ENCODE measurements at regions not wholly inside any gene's neighbourhood (a gene's known extent, or its start where the extent isn't known, plus 50 kb on each side); places are given as distances from the start of the nearest gene placed in this dataset.

DNA sequence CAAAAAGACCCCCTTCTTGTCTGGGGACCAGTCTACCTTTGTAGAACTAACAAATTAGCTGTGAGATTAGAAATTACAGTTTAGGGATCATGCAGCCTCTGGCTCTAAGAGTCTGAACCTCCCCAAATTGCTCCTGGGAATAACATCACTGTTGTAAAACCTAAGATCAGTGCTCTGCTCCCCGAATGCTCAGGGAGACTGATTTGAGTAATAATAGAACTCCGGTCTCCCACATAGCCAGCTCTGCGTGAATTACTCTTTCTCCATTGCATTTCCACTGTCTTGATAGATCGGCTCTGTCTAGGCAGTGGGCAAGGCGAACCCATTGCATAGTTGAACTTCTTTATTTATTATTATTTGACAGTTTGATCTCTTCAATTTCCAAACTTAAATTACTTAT, 160.8 kb upstream of the VCX3A start:
- H3K27me3 ChIP-seq (ENCODE audit: control insufficient read depth, insufficient read depth, low read length) = no peaks in the 10 kb centered on the region
- peak overlapping the region; percentile 78 for H3K27ac ChIP-seq (ENCODE audit: low read depth, low read length)
- H3K36me3 ChIP-seq (ENCODE audit: control insufficient read depth, insufficient read depth, low read length) = no peaks in the 10 kb centered on the region
- H3K4me1 ChIP-seq (ENCODE audit: control insufficient read depth, insufficient read depth, low read length) = peaks cover 46% of the 10 kb centered on the region
- H3K9ac ChIP-seq (ENCODE audit: low read depth, low read length) = no peak overlapping the region
- H3K9me3 ChIP-seq (ENCODE audit: control insufficient read depth, insufficient read depth, low read length) = 0 out of 2 replicates have a peak, but pooled peaks cover 3% of the 10 kb centered on the region
- no peak overlapping the region for H3K4me3 ChIP-seq (ENCODE audit: low read depth, low read length)

DNA sequence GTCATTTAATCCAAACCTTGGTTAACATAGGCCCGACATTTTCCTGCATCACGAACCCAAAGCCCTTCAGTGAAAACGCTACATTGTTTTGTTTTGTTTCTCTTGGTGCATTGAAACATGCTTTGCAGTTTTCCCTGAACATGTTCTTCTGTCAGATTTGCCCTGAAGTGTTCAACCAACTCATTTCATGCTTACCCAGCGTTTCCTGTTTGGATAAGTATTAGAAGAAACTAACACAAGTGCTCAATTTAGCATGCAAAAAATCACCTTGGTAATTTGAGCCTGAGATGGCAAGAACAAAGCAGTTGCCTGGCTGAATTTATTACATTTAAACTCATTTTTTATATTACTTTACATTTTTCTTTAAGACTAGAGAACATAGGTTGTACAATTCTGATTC, 160.1 kb upstream of the VCX3A start:
- Histone ChIP-seq H3K9ac (ENCODE audit: low read depth, low read length) (peak overlapping the region; percentile 18; the same call in 1 of the 2 replicates), H3K9me3 (ENCODE audit: control insufficient read depth, insufficient read depth, low read length) (0 out of 2 replicates have a peak, but pooled peaks cover 3% of the 10 kb centered on the region), H3K36me3 (ENCODE audit: control insufficient read depth, insufficient read depth, low read length) (no peaks in the 10 kb centered on the region), H3K4me3 (ENCODE audit: low read depth, low read length) (no peak overlapping the region), H3K27me3 (ENCODE audit: control insufficient read depth, insufficient read depth, low read length) (no peaks in the 10 kb centered on the region), H3K27ac (ENCODE audit: low read depth, low read length) (peak overlapping the region; percentile 78), H3K4me1 (ENCODE audit: control insufficient read depth, insufficient read depth, low read length) (peaks cover 46% of the 10 kb centered on the region)

DNA sequence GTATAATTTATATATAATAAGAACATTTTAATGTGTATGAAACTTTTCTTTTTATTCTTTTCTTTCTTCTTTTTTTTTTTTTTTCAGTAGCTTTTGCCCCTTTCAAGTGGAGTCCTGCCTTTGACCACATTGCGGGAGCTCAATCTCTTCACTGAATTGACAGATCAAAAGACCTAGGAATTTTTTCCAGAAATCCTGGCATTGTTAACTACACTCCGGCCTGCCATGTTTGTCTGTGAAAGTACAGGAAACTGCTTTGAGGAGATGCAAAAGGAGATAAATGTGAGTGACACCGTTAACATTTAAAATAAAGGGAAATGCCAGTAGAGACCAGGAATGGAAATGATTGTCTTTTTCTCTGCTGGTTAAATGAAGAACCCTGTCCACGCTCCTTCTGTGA, 159.3 kb upstream of the VCX3A start:
- Histone ChIP-seq H3K36me3 (ENCODE audit: control insufficient read depth, insufficient read depth, low read length) (no peaks in the 10 kb centered on the region), H3K4me3 (ENCODE audit: low read depth, low read length) (no peak overlapping the region), H3K9ac (ENCODE audit: low read depth, low read length) (no peak overlapping the region), H3K27ac (ENCODE audit: low read depth, low read length) (peak overlapping the region; percentile 78), H3K27me3 (ENCODE audit: control insufficient read depth, insufficient read depth, low read length) (no peaks in the 10 kb centered on the region), H3K9me3 (ENCODE audit: control insufficient read depth, insufficient read depth, low read length) (0 out of 2 replicates have a peak, but pooled peaks cover 3% of the 10 kb centered on the region), H3K4me1 (ENCODE audit: control insufficient read depth, insufficient read depth, low read length) (peaks cover 46% of the 10 kb centered on the region)

DNA sequence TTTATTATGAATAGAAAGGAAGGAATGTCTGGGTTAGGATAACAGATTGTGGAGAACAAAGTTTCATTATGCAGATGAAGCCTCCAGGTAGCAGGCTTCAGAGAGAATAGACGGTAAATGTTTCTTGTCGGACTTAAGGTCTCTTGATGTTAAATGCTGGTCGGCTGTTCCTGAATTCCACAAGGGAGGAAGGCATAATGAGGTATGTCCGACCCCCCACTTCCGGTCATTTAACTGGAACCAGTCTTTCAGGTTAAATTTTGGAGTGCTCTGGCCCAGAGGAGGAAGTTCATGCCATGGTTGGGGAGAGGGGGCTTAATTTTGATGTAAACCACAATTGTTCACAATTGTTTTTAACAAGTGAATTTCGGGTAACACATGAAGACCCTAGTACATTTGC, 158.1 kb upstream of the VCX3A start:
- Histone ChIP-seq H3K36me3 (ENCODE audit: control insufficient read depth, insufficient read depth, low read length) (no peaks in the 10 kb centered on the region), H3K9me3 (ENCODE audit: control insufficient read depth, insufficient read depth, low read length) (0 out of 2 replicates have a peak, but pooled peaks cover 3% of the 10 kb centered on the region), H3K4me1 (ENCODE audit: control insufficient read depth, insufficient read depth, low read length) (peaks cover 46% of the 10 kb centered on the region), H3K4me3 (ENCODE audit: low read depth, low read length) (no peak overlapping the region), H3K27me3 (ENCODE audit: control insufficient read depth, insufficient read depth, low read length) (no peaks in the 10 kb centered on the region), H3K9ac (ENCODE audit: low read depth, low read length) (no peak overlapping the region), H3K27ac (ENCODE audit: low read depth, low read length) (no peak overlapping the region)

DNA sequence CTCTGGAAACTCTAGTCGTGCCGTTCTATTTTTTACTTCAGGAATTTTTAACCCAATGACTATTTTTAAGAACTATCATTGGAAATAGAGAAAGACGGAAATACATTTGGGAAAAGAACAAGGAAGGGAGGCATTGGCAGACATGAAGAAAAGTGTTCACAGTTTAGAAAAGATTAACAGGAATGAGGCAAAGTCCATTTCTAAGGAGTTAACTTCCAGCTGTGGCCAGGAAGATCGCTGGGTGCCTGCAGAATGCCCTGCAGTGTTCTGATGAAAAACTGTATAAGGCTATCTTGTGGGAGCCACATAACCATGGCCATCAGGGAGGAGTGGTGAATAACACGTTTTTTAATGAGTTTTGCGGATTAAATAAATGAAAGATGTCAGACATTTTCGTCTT, 150.6 kb upstream of the VCX3A start:
- H3K36me3 ChIP-seq (ENCODE audit: control insufficient read depth, insufficient read depth, low read length) = no peaks in the 10 kb centered on the region
- no peak overlapping the region for H3K9ac ChIP-seq (ENCODE audit: low read depth, low read length)
- no peak overlapping the region for H3K27ac ChIP-seq (ENCODE audit: low read depth, low read length)
- H3K4me3 ChIP-seq (ENCODE audit: low read depth, low read length) = no peak overlapping the region
- no peaks in the 10 kb centered on the region for H3K27me3 ChIP-seq (ENCODE audit: control insufficient read depth, insufficient read depth, low read length)
- H3K9me3 ChIP-seq (ENCODE audit: control insufficient read depth, insufficient read depth, low read length) = 0 out of 2 replicates have a peak, but pooled peaks cover 2% of the 10 kb centered on the region
- peaks cover 7% of the 10 kb centered on the region for H3K4me1 ChIP-seq (ENCODE audit: control insufficient read depth, insufficient read depth, low read length)

DNA sequence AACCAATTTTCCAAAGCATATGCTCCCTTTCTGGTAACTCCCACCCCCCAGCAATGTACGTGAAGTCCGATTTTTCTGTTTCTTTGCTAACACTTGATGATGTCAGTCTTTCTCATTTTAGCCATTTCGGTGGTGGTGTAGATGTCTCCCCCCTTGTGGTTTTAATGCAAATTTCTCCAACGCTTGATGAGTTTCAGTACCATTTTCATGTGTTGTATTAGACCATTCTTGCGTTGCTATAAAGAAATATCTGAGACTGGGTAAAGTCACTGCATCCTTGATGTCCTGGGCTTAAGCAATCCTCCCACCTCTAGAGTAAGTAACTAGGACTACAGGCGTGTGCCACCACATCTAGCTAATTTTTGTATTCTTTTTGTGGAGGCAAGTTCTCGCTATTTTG, 148.4 kb upstream of the VCX3A start:
- H3K4me1 ChIP-seq (ENCODE audit: control insufficient read depth, insufficient read depth, low read length) = peaks cover 7% of the 10 kb centered on the region
- no peak overlapping the region for H3K27ac ChIP-seq (ENCODE audit: low read depth, low read length)

DNA sequence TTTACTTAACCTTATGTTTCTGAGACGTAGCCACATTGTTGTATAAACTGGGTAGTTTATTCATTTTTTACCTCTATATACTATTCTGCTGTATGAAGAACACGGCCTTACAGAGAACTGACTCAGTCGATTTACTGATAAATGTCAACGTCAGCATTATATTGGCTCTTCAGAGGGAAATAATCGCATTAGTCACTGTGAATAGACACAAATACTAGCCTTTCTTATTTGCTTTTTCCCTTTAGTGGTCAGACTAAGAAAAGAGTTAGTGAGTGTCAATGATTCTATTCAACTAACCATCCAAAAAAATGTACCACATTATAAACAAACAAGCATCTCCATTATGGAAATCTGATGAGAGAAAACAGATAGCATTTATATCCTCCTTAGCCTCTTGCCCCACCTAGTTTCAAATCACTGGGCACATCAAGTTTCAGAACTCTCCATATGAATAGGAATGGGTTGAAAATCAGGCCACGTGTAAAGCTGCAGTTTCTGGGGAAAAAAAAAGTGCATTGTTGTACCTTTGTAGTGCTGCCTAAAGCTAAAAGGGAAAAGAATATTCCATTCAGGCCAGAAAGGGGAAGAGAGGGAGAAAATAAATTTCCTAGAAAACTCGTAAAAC, 146.7 kb upstream of the VCX3A start:
- Histone ChIP-seq H3K36me3 (ENCODE audit: control insufficient read depth, insufficient read depth, low read length) (no peaks in the 10 kb centered on the region), H3K4me1 (ENCODE audit: control insufficient read depth, insufficient read depth, low read length) (peaks cover 7% of the 10 kb centered on the region), H3K9ac (ENCODE audit: low read depth, low read length) (no peak overlapping the region), H3K9me3 (ENCODE audit: control insufficient read depth, insufficient read depth, low read length) (0 out of 2 replicates have a peak, but pooled peaks cover 2% of the 10 kb centered on the region), H3K4me3 (ENCODE audit: low read depth, low read length) (no peak overlapping the region), H3K27me3 (ENCODE audit: control insufficient read depth, insufficient read depth, low read length) (no peaks in the 10 kb centered on the region), H3K27ac (ENCODE audit: low read depth, low read length) (no peak overlapping the region)

More for the DNA sequence above, 148.4 kb upstream of the VCX3A start:
- H3K4me3 ChIP-seq (ENCODE audit: low read depth, low read length) = no peak overlapping the region
- no peaks in the 10 kb centered on the region for H3K36me3 ChIP-seq (ENCODE audit: control insufficient read depth, insufficient read depth, low read length)
- H3K9ac ChIP-seq (ENCODE audit: low read depth, low read length) = no peak overlapping the region
- no peaks in the 10 kb centered on the region for H3K27me3 ChIP-seq (ENCODE audit: control insufficient read depth, insufficient read depth, low read length)
- H3K9me3 ChIP-seq (ENCODE audit: control insufficient read depth, insufficient read depth, low read length) = 0 out of 2 replicates have a peak, but pooled peaks cover 2% of the 10 kb centered on the region

DNA sequence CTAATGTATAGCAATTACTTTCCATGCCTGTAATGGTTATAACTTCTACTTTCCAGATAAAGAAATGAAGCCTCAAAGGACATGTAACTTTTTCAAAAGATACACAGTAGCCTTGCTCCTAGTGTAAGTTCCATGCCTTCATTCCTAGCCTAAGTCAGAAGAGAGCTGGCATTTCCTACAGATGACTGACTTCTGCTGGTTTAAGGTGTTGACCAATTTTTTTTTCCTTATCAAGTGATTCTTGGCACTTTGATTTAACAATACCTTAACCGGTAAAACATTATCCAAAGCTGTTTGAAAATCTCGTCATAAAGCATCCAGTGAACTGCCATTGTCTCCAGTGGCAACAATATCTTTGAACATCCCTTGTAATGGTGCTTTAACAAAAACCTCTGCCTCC, 145.1 kb upstream of the VCX3A start:
- H3K9me3 ChIP-seq (ENCODE audit: control insufficient read depth, insufficient read depth, low read length) = 0 out of 2 replicates have a peak, but pooled peaks cover 2% of the 10 kb centered on the region
- H3K27me3 ChIP-seq (ENCODE audit: control insufficient read depth, insufficient read depth, low read length) = no peaks in the 10 kb centered on the region
- no peak overlapping the region for H3K9ac ChIP-seq (ENCODE audit: low read depth, low read length)
- H3K36me3 ChIP-seq (ENCODE audit: control insufficient read depth, insufficient read depth, low read length) = no peaks in the 10 kb centered on the region
- no peak overlapping the region for H3K27ac ChIP-seq (ENCODE audit: low read depth, low read length)
- H3K4me1 ChIP-seq (ENCODE audit: control insufficient read depth, insufficient read depth, low read length) = peaks cover 7% of the 10 kb centered on the region
- no peak overlapping the region for H3K4me3 ChIP-seq (ENCODE audit: low read depth, low read length)

DNA sequence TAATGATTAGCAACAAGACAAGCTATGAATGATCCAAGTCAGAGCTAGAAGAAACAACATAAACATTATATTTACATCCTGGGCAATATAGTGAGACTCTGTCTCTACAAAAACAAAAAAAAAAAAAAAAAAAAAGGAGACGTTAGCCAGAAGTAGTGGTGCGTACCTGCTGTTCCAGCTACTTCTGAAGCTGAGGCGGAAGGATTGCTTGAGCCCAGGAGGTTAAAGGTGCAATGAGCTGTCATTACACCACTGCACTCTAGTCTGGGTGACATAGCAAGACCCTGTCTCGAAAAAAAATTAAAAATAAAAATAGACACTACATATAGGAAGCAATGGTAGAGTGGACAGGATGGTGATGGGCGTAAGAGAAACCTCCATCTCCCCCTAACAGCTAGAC, 144.6 kb upstream of the VCX3A start:
- Histone ChIP-seq H3K27ac (ENCODE audit: low read depth, low read length) (no peak overlapping the region), H3K9me3 (ENCODE audit: control insufficient read depth, insufficient read depth, low read length) (0 out of 2 replicates have a peak, but pooled peaks cover 2% of the 10 kb centered on the region), H3K27me3 (ENCODE audit: control insufficient read depth, insufficient read depth, low read length) (no peaks in the 10 kb centered on the region), H3K4me1 (ENCODE audit: control insufficient read depth, insufficient read depth, low read length) (peaks cover 7% of the 10 kb centered on the region), H3K36me3 (ENCODE audit: control insufficient read depth, insufficient read depth, low read length) (no peaks in the 10 kb centered on the region), H3K4me3 (ENCODE audit: low read depth, low read length) (no peak overlapping the region), H3K9ac (ENCODE audit: low read depth, low read length) (no peak overlapping the region)

DNA sequence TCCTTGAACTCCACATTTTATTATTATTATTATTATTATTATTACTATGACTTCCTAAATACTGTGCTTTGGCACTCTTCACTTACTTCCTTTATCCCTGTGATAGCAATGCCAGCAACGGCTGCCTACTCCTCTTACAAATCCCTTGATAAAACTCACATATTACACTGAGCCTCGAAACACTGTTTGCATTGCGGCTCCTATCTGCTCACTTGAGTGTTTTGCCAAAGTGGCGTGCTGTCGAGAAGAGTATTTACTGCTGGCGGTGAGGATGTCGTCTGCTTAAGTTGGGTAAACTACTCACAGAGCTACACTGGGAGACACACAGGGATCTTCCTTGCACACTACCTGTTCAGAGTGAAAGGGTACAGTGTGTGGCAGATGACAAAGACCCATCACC, 143.4 kb upstream of the VCX3A start:
- Histone ChIP-seq H3K27me3 (ENCODE audit: control insufficient read depth, insufficient read depth, low read length) (no peaks in the 10 kb centered on the region), H3K27ac (ENCODE audit: low read depth, low read length) (no peak overlapping the region), H3K36me3 (ENCODE audit: control insufficient read depth, insufficient read depth, low read length) (no peaks in the 10 kb centered on the region), H3K9me3 (ENCODE audit: control insufficient read depth, insufficient read depth, low read length) (0 out of 2 replicates have a peak, but pooled peaks cover 2% of the 10 kb centered on the region), H3K9ac (ENCODE audit: low read depth, low read length) (no peak overlapping the region), H3K4me3 (ENCODE audit: low read depth, low read length) (no peak overlapping the region), H3K4me1 (ENCODE audit: control insufficient read depth, insufficient read depth, low read length) (peaks cover 7% of the 10 kb centered on the region)

DNA sequence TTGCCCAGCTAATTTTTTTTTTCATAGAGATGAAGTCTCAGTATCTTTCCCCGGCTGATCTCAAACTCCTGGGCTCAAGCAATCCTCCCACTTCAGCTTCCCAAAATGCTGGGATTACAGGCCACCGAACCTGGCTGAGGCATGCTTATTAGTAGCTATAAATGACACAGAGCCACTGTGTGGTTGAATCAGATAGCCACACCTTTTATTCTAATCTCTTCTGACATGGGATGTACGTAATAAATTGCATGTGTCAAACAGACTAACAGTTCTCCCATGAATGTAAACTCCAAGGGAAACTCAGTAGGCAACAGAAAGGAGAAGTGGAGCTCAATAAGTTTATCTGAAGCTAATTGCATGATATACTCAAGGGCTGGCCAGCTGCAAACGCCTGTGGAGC, 139.8 kb upstream of the VCX3A start:
- H3K36me3 ChIP-seq (ENCODE audit: control insufficient read depth, insufficient read depth, low read length) = no peaks in the 10 kb centered on the region
- no peaks in the 10 kb centered on the region for H3K27me3 ChIP-seq (ENCODE audit: control insufficient read depth, insufficient read depth, low read length)
- no peaks in the 10 kb centered on the region for H3K9me3 ChIP-seq (ENCODE audit: control insufficient read depth, insufficient read depth, low read length)
- H3K4me3 ChIP-seq (ENCODE audit: low read depth, low read length) = no peak overlapping the region
- no peak overlapping the region for H3K9ac ChIP-seq (ENCODE audit: low read depth, low read length)
- no peak overlapping the region for H3K27ac ChIP-seq (ENCODE audit: low read depth, low read length)
- H3K4me1 ChIP-seq (ENCODE audit: control insufficient read depth, insufficient read depth, low read length) = no peaks in the 10 kb centered on the region; the same call in 1 of the 2 replicates
